ENCODE measurements at regions not wholly inside any gene's neighbourhood (a gene's known extent, or its start where the extent isn't known, plus 50 kb on each side); places are given as distances from the start of the nearest gene placed in this dataset.

- TF ChIP-seq, protein P1, sequence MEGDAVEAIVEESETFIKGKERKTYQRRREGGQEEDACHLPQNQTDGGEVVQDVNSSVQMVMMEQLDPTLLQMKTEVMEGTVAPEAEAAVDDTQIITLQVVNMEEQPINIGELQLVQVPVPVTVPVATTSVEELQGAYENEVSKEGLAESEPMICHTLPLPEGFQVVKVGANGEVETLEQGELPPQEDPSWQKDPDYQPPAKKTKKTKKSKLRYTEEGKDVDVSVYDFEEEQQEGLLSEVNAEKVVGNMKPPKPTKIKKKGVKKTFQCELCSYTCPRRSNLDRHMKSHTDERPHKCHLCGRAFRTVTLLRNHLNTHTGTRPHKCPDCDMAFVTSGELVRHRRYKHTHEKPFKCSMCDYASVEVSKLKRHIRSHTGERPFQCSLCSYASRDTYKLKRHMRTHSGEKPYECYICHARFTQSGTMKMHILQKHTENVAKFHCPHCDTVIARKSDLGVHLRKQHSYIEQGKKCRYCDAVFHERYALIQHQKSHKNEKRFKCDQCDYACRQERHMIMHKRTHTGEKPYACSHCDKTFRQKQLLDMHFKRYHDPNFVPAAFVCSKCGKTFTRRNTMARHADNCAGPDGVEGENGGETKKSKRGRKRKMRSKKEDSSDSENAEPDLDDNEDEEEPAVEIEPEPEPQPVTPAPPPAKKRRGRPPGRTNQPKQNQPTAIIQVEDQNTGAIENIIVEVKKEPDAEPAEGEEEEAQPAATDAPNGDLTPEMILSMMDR (conservative IDR thresholded peaks at IDR 0.05; ENCODE audit: low read length) = no peak
- no peak for TF ChIP-seq EZH2phosphoT487 (IDR thresholded peaks at IDR 0.05; ENCODE audit: borderline replicate concordance)
These were observed 324.1 kb upstream of the PPARGC1A start for GRCh38 chr4:24213961-24214360.
